Vagina (tissue), 2 donors: ENCODE measurements at regions not wholly inside any gene's neighbourhood (a gene's known extent, or its start where the extent isn't known, plus 50 kb on each side); places are given as distances from the start of the nearest gene placed in this dataset.

Experiments
- POLR2AphosphoS5 ChIP-seq, 2 donors: sonication (generic); formaldehyde crosslinking; IDR thresholded peaks; one replicate each; pipeline ENCODE4 v1.9.0; 2017; ENCODE audit warnings: antibody characterized with exemption in 2 of 2, mild to moderate bottlenecking in 2 of 2, low read depth in 1 of 2; ENCODE audit not compliant: insufficient read depth in 1 of 2
- TF ChIP-seq, protein P1 (sequence below), 3 experiments: fragments of 450-650 bp in 2 of 3; fragments of 200-600 bp in 1 of 3; sonication (generic) in 1 of 3; IDR thresholded peaks; one replicate each; pipeline ENCODE4 v1.5.1; 2017 to 2019; ENCODE audit warnings: antibody characterized with exemption in 3 of 3, mild to moderate bottlenecking in 2 of 3, moderate library complexity in 2 of 3

DNA sequence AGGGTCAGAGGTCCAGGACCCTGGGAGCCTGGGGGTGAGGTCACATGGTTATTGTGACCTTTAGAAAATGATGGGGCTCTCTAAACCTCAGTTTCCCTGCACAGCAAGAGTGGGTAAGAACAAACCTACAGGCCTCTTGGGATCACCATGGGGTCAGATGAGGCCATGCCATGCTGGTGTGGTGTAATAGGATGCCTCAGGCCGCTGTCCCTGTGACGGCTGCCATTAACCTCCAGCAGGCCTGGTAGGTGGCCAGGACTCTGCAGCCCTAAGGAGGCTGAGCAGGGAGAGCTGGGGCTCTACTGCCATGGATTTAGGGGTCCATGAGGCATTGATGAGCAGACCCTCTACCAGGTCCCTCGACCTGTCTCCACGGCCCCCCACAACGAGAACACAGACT is 265.5 kb downstream of the CTTN start:
- TF ChIP-seq, protein P1, sequence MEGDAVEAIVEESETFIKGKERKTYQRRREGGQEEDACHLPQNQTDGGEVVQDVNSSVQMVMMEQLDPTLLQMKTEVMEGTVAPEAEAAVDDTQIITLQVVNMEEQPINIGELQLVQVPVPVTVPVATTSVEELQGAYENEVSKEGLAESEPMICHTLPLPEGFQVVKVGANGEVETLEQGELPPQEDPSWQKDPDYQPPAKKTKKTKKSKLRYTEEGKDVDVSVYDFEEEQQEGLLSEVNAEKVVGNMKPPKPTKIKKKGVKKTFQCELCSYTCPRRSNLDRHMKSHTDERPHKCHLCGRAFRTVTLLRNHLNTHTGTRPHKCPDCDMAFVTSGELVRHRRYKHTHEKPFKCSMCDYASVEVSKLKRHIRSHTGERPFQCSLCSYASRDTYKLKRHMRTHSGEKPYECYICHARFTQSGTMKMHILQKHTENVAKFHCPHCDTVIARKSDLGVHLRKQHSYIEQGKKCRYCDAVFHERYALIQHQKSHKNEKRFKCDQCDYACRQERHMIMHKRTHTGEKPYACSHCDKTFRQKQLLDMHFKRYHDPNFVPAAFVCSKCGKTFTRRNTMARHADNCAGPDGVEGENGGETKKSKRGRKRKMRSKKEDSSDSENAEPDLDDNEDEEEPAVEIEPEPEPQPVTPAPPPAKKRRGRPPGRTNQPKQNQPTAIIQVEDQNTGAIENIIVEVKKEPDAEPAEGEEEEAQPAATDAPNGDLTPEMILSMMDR (IDR thresholded peaks at IDR 0.05), result no peak
- no peak for TF ChIP-seq POLR2AphosphoS5 (IDR thresholded peaks at IDR 0.05; ENCODE audit: insufficient read depth in 1 of 2, low read depth in 1 of 2)
